Naive thymus-derived CD4-positive, alpha-beta T cell (primary cell): ENCODE measurements at regions not wholly inside any gene's neighbourhood (a gene's known extent, or its start where the extent isn't known, plus 50 kb on each side); places are given as distances from the start of the nearest gene placed in this dataset.

Experiments
- ATAC-seq: fragments of 150-1000 bp; cut with Tn5 transposase; 2 replicates; pipeline ENCODE4 v1.10.0; 2021; ENCODE audit warnings: mild to moderate bottlenecking, moderate library complexity
- CTCF ChIA-PET: fragments of 350-600 bp; sonication (Branson Sonifier 250); formaldehyde crosslinking; loops from one replicate; lab custom pipeline; 2021; ENCODE audit warnings: antibody characterized with exemption; lab: Charles Lee
- POLR2A ChIA-PET: fragments of 350-600 bp; sonication (Branson Sonifier 250); formaldehyde crosslinking; loops from one replicate; lab custom pipeline; 2021; ENCODE audit warnings: antibody characterized with exemption, inconsistent platforms; lab: Charles Lee
- DNase-seq, 9 donors: peaks; one replicate each; pipeline versions ENCODE4 v3.0.0 to v3.0.0-alpha.2; 2020 to 2022; ENCODE audit warnings: mixed read lengths in 1 of 9
- H3K27ac ChIP-seq: one replicate; pipeline ENCODE4 v1.7.0; 2013; ENCODE audit warnings: mild to moderate bottlenecking, low read depth, low read length, moderate library complexity
- H3K27me3 ChIP-seq, 2 donors: one replicate each; pipeline ENCODE4 v1.7.0; 2013; ENCODE audit warnings: low read length in 2 of 2, mild to moderate bottlenecking in 2 of 2, moderate library complexity in 2 of 2; ENCODE audit not compliant: control insufficient read depth in 2 of 2, insufficient read depth in 2 of 2
- H3K36me3 ChIP-seq, 3 experiments: 1 replicate in 2 of 3; 2 replicates in 1 of 3; pipeline ENCODE4 v1.7.0; 2013; ENCODE audit warnings: low read length in 3 of 3, mild to moderate bottlenecking in 3 of 3, moderate library complexity in 1 of 3; ENCODE audit not compliant: insufficient read depth in 3 of 3, control insufficient read depth in 2 of 3
- H3K4me1 ChIP-seq, 2 donors: one replicate each; pipeline ENCODE4 v1.7.0; 2013; ENCODE audit warnings: low read length in 2 of 2, mild to moderate bottlenecking in 2 of 2, moderate library complexity in 1 of 2; ENCODE audit not compliant: control insufficient read depth in 2 of 2, insufficient read depth in 2 of 2
- H3K4me3 ChIP-seq: 2 replicates; pipeline ENCODE4 v1.7.0; 2013; ENCODE audit warnings: mild to moderate bottlenecking, low read length
- H3K9me3 ChIP-seq, 3 experiments: 1 replicate in 2 of 3; 2 replicates in 1 of 3; pipeline ENCODE4 v1.7.0; 2013; ENCODE audit warnings: low read length in 3 of 3; ENCODE audit not compliant: control insufficient read depth in 2 of 3
- H3K27ac Mint-ChIP-seq, 9 donors: one replicate each; pipeline ENCODE4 v1.8.0; 2020 to 2022; ENCODE audit warnings: mixed read lengths in 9 of 9, mild to moderate bottlenecking in 8 of 9, moderate library complexity in 5 of 9, inconsistent platforms in 2 of 9
- H3K27me3 Mint-ChIP-seq, 5 donors: one replicate each; pipeline ENCODE4 v1.8.0; 2021 to 2022; ENCODE audit warnings: mixed read lengths in 5 of 5, mild to moderate bottlenecking in 1 of 5
- H3K36me3 Mint-ChIP-seq, 5 donors: one replicate each; pipeline ENCODE4 v1.8.0; 2020 to 2022; ENCODE audit warnings: mixed read lengths in 5 of 5, mild to moderate bottlenecking in 3 of 5, inconsistent platforms in 1 of 5
- H3K4me1 Mint-ChIP-seq, 7 donors: one replicate each; pipeline ENCODE4 v1.8.0; 2020 to 2022; ENCODE audit warnings: mixed read lengths in 7 of 7, mild to moderate bottlenecking in 3 of 7, inconsistent platforms in 1 of 7
- H3K4me3 Mint-ChIP-seq, 10 donors: one replicate each; pipeline ENCODE4 v1.8.0; 2020 to 2022; ENCODE audit warnings: mild to moderate bottlenecking in 10 of 10, mixed read lengths in 10 of 10, moderate library complexity in 6 of 10, inconsistent platforms in 2 of 10
- H3K9me3 Mint-ChIP-seq, 11 donors: one replicate each; pipeline ENCODE4 v1.8.0; 2020 to 2022; ENCODE audit warnings: mixed read lengths in 11 of 11, mild to moderate bottlenecking in 4 of 11, inconsistent platforms in 1 of 11, moderate library complexity in 1 of 11
- intact Hi-C, 2 donors: fragments of 100-400 bp; cut with micrococcal nuclease; formaldehyde crosslinking; loops; one replicate each; pipeline ENCODE4 v1.15.1; 2023

- peaks cover 0 to 2% (median 0%) of the 10 kb centered on the region in 11 donors for H3K9me3 Mint-ChIP-seq
- ChIA-PET POLR2A (interaction anchor here (0.8 to 1.3 kb wide), 5 partner anchors 8 to 24 kb away, joined by 3 to 7 read pairs (median 3); no protein-coding TSS in a partner anchor), CTCF (interaction anchor here (0.6 to 1.3 kb wide), 2 partner anchors 9 to 535 kb away, joined by 3 to 4 read pairs; no protein-coding TSS in a partner anchor)
- H3K4me1 ChIP-seq = peaks cover 43 to 55% of the 10 kb centered on the region in 2 donors
- no peak for DNase-seq
- H3K27me3 ChIP-seq = no peaks in the 10 kb centered on the region
- no peak overlapping the region for H3K27ac ChIP-seq
- H3K4me3 ChIP-seq = no peak overlapping the region
- no peaks in the 10 kb centered on the region for H3K27me3 Mint-ChIP-seq
- peaks cover 0 to 3% (median 0%) of the 10 kb centered on the region in 3 experiments for H3K36me3 ChIP-seq
- H3K36me3 Mint-ChIP-seq = peaks cover 0 to 37% (median 17%) of the 10 kb centered on the region in 5 donors
- no peak for ATAC-seq
- H3K4me1 Mint-ChIP-seq = peaks cover 41 to 83% (median 69%) of the 10 kb centered on the region in 7 donors
- H3K27ac Mint-ChIP-seq = peak overlapping the region in 6 of 9 donors; percentile 23 to 90 (median 47)
- H3K4me3 Mint-ChIP-seq = peak overlapping the region in 4 of 10 donors; percentile 6 to 49 (median 22)
- intact Hi-C loops = no loop called here
- H3K9me3 ChIP-seq = no peaks in the 10 kb centered on the region
These were observed 122.8 kb upstream of the KLF12 start for GRCh38 chr13:74256969-74257368.

GRCh38 chr13:74253161-74253560 is 119.0 kb upstream of the KLF12 start:
- peak overlapping the region in 4 of 9 donors; percentile 7 to 98 (median 56) for H3K27ac Mint-ChIP-seq
- ATAC-seq = no peak
- intact Hi-C loops = loop anchor here in 1 of 2 donors (1.0 to 5.0 kb wide), 3 partner anchors 9 to 536 kb away; no protein-coding TSS in a partner anchor

GRCh38 chr13:74251778-74252519 is 117.7 kb upstream of the KLF12 start:
- no peak overlapping the region for H3K4me3 ChIP-seq
- Mint-ChIP-seq H3K36me3 (peaks cover 10 to 28% (median 18%) of the 10 kb centered on the region in 5 donors), H3K4me1 (peaks cover 39 to 94% (median 85%) of the 10 kb centered on the region in 7 donors), H3K27ac (peak overlapping the region in 7 of 9 donors; percentile 12 to 98 (median 54)), H3K4me3 (peak overlapping the region in 9 of 10 donors; percentile 17 to 54 (median 30)), H3K9me3 (peaks cover 0 to 13% (median 3%) of the 10 kb centered on the region in 11 donors), H3K27me3 (peaks cover 0 to 5% (median 0%) of the 10 kb centered on the region in 5 donors)
- H3K9me3 ChIP-seq = no peaks in the 10 kb centered on the region
- H3K4me1 ChIP-seq = peaks cover 59 to 68% of the 10 kb centered on the region in 2 donors
- DNase-seq (no peak), ATAC-seq (no peak)
- H3K27me3 ChIP-seq = no peaks in the 10 kb centered on the region
- CTCF ChIA-PET = interaction anchor here (2.7 kb wide), 1 partner anchor 35 kb away, joined by 9 read pairs; no protein-coding TSS in a partner anchor
- no peak overlapping the region for H3K27ac ChIP-seq
- H3K36me3 ChIP-seq = no peaks in the 10 kb centered on the region
- POLR2A ChIA-PET = interaction anchor here (0.6 to 3.1 kb wide), 4 partner anchors 8 to 118 kb away, joined by 3 to 22 read pairs (median 6); partner anchors contain the start of gene KLF12
- intact Hi-C loops = loop anchor here (1.0 to 5.0 kb wide), 3 partner anchors 8 to 535 kb away; no protein-coding TSS in a partner anchor

More at GRCh38 chr13:74253161-74253560, 119.0 kb upstream of the KLF12 start:
- Mint-ChIP-seq H3K27me3 (peaks cover 0 to 5% (median 0%) of the 10 kb centered on the region in 5 donors), H3K9me3 (peaks cover 0 to 9% (median 3%) of the 10 kb centered on the region in 11 donors), H3K4me1 (peaks cover 40 to 94% (median 84%) of the 10 kb centered on the region in 7 donors), H3K4me3 (peak overlapping the region in 3 of 10 donors; percentile 35 to 54 (median 45)), H3K36me3 (peaks cover 10 to 33% (median 19%) of the 10 kb centered on the region in 5 donors)
- Histone ChIP-seq H3K27ac (no peak overlapping the region), H3K27me3 (no peaks in the 10 kb centered on the region), H3K4me1 (peaks cover 60 to 68% of the 10 kb centered on the region in 2 donors), H3K4me3 (no peak overlapping the region), H3K36me3 (peaks cover 0 to 3% (median 0%) of the 10 kb centered on the region in 3 experiments), H3K9me3 (no peaks in the 10 kb centered on the region)
- ChIA-PET CTCF (interaction anchor here (0.8 to 2.7 kb wide), 3 partner anchors 18 to 36 kb away, joined by 3 to 9 read pairs (median 3); no protein-coding TSS in a partner anchor), POLR2A (interaction anchor here (0.7 to 3.4 kb wide), 6 partner anchors 9 to 119 kb away, joined by 3 to 22 read pairs (median 6); partner anchors contain the start of gene KLF12)
- DNase-seq = no peak

GRCh38 chr13:74250738-74251190 is 116.6 kb upstream of the KLF12 start:
- Histone ChIP-seq H3K27ac (no peak overlapping the region), H3K9me3 (no peaks in the 10 kb centered on the region), H3K27me3 (no peaks in the 10 kb centered on the region), H3K4me3 (no peak overlapping the region), H3K36me3 (no peaks in the 10 kb centered on the region), H3K4me1 (peaks cover 71 to 78% of the 10 kb centered on the region in 2 donors)
- Mint-ChIP-seq H3K36me3 (peaks cover 10 to 18% (median 16%) of the 10 kb centered on the region in 5 donors), H3K27me3 (peaks cover 0 to 7% (median 0%) of the 10 kb centered on the region in 5 donors), H3K4me3 (peak overlapping the region in 2 of 10 donors; percentile 4 to 75), H3K27ac (peak overlapping the region in 6 of 9 donors; percentile 17 to 98 (median 70)), H3K4me1 (peaks cover 44 to 96% (median 87%) of the 10 kb centered on the region in 7 donors), H3K9me3 (peaks cover 0 to 13% (median 3%) of the 10 kb centered on the region in 11 donors)
- POLR2A ChIA-PET = interaction anchor here (9.8 kb wide), 1 partner anchor 19 kb away, joined by 115 read pairs; no protein-coding TSS in a partner anchor
- ATAC-seq = no peak
- DNase-seq = no peak
- intact Hi-C loops = loop anchor here in 1 of 2 donors (5.0 kb wide), 2 partner anchors 263 to 533 kb away; no protein-coding TSS in a partner anchor
- CTCF ChIA-PET = interaction anchor here (0.7 to 1.2 kb wide), 2 partner anchors 22 to 26 kb away, joined by 3 read pairs; no protein-coding TSS in a partner anchor

- DNase-seq (no peak), ATAC-seq (no peak)
- H3K27me3 ChIP-seq = no peaks in the 10 kb centered on the region
- H3K4me3 ChIP-seq = no peak overlapping the region
- H3K27ac ChIP-seq = peak overlapping the region; percentile 4
- peak overlapping the region; percentile 11 to 98 (median 85) for H3K27ac Mint-ChIP-seq
- H3K4me1 Mint-ChIP-seq = peaks cover 57 to 99% (median 97%) of the 10 kb centered on the region in 7 donors
- no peaks in the 10 kb centered on the region for H3K36me3 ChIP-seq
- ChIA-PET CTCF (interaction anchor here (0.7 to 1.3 kb wide), 6 partner anchors 8 to 40 kb away, joined by 3 to 10 read pairs (median 4); no protein-coding TSS in a partner anchor), POLR2A (interaction anchor here (0.6 to 9.8 kb wide), 14 partner anchors 9 to 1078 kb away, joined by 3 to 115 read pairs (median 4); partner anchors contain the start of gene KLF12)
- intact Hi-C loops = loop anchor here in 1 of 2 donors (1.0 kb wide), 1 partner anchor 39 kb away; no protein-coding TSS in a partner anchor
- H3K4me1 ChIP-seq = peaks cover 77 to 93% of the 10 kb centered on the region in 2 donors
- no peaks in the 10 kb centered on the region for H3K9me3 ChIP-seq
- peaks cover 10 to 23% (median 15%) of the 10 kb centered on the region in 5 donors for H3K36me3 Mint-ChIP-seq
- H3K4me3 Mint-ChIP-seq = peak overlapping the region in 8 of 10 donors; percentile 13 to 75 (median 61)
- peaks cover 0 to 13% (median 5%) of the 10 kb centered on the region in 11 donors for H3K9me3 Mint-ChIP-seq
- peaks cover 0 to 9% (median 0%) of the 10 kb centered on the region in 5 donors for H3K27me3 Mint-ChIP-seq
These were observed 114.3 kb upstream of the KLF12 start for GRCh38 chr13:74248477-74248876.
